ENCODE measurements at regions not wholly inside any gene's neighbourhood (a gene's known extent, or its start where the extent isn't known, plus 50 kb on each side); places are given as distances from the start of the nearest gene placed in this dataset.
A peak's percentile ranks its signal among the peaks of the same experiment; 100 is the strongest.

GRCh38 chr4:11597506-11597905, 168.8 kb upstream of the HS3ST1 start:
- no peak for DNase-seq (ENCODE audit: low spot score)

DNA sequence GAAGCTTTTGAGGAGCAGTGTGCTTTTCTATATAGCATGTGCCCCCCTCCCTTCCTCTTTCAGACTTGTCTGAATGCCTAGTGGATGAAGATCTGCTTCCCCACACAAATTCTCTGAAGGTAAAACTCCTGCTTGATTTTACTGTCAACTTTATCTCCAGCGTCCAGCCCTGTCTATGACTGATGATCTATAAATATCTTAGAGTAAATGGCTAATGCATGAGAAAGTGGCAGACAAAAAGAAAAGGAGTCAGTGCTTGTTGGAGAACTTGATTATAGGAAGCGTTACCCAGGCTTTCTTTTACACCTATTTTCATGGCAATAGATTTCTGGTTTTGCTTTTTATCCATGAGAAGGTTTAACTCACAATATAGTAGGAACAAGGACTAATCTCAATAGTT, 168.3 kb upstream of the HS3ST1 start:
- DNase-seq (ENCODE audit: low spot score): no peak

- DNase-seq (ENCODE audit: low spot score): no peak
Measured at GRCh38 chr4:11593576-11594116, 165.0 kb upstream of the HS3ST1 start.

DNA sequence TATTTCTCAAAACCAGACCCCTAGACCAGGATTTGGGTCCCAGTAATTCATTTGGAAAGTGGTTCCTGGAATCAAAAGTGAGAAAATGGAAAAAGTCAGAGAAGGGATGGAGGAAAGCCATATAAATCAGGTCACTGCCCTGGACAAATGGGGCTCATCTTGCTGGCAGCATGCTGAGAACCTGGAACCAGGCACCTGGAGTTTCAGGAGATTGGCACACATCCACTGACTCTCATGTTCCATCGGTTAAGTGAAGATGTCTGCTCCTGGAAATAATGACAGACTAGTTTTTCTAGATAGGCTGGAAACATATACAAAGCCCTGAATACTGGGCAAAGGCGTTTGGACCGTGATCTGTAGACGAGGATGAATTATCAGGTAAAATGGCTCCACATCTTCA, 163.6 kb upstream of the HS3ST1 start:
- no peak for DNase-seq (ENCODE audit: low spot score)

- DNase-seq (ENCODE audit: low spot score): no peak
Measured at GRCh38 chr4:11590132-11590531, 161.4 kb upstream of the HS3ST1 start.

DNA sequence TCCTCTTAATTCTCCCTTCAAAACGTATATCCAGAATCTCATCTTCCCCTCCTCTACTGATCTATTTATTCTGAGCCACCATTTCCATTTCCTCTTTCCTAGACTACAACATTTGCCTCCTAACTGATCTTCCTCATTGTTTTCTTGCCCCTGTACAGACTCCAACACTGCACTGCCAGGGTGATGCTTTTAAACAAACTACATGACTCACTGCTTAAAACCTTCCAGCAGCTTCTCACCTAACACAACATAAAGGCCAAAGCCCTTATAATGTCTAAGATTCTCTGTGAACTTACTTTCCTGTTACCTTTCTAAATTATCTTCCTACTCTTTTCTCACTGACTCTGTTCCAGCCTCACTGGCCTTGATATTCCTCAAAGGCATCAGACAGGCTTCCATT, 161.0 kb upstream of the HS3ST1 start:
- no peak for DNase-seq (ENCODE audit: low spot score)

- DNase-seq (ENCODE audit: low spot score): no peak
Measured at GRCh38 chr4:11587797-11588196, 159.1 kb upstream of the HS3ST1 start.

GRCh38 chr4:11585506-11585905, 156.8 kb upstream of the HS3ST1 start:
- no peak for DNase-seq (ENCODE audit: low spot score)

DNA sequence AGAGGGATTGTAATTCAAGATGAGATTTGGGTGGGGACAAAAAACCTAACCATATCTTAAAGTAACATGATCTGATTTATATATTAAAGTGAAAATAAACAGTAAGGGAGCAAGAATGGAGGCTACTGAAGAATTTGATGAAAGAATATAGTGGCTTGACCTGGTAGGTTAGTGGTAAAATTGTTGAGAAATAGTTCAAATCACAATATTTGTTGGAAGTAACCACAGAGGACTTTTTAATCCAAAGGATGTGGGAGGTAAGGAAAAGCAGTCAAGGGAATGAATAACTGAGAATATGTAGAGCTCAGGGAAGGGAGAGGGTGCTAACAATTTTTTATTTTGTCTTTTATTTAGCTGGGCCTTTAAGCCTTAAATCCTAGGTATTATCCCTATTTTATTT, 139.8 kb upstream of the HS3ST1 start:
- no peak for DNase-seq (ENCODE audit: low spot score)

DNA sequence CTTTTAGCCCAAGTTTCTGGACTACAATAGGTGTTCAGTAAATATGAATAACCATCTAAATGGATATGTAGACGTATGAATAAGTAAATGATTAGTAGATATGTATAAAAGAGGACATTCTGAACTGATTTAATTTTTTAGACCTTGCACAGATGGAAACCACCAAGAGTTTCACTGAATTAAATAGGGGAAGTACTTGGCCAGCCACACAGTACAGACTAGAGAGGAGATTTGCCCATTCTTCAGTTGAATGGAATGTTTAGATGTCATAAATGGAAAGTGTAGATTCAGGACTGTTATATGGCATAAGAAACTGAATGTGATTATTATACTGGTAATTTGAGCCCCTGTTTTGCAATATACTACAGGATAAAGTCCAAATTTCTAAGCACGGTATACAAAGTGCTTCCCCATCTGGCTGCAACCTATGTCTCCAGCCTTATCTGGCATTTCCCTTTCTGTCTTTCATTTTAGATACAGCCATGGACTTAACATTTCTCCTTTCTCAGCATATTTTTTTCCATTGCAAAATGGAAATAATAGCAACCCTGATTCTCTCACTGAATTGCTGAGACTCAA, 137.8 kb upstream of the HS3ST1 start:
- no peak for DNase-seq (ENCODE audit: low spot score)

DNA sequence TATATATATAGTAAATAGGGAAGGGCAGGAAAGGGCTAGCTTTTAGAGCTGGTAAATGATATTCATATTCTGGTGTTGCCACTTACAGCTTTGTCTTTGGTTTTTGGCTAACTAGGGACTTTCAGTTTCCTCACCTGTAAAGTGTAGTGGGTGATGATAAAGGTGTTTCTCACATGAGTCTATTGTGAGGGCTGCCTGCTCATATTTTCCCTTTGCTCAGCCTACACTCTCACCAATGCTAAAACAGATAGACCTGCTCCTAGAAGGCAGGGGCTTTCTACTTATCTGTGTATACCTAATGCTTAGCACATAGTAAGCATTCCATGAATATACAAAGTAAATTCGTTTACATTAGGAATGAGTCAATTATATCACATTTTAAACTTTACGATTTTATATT, 137.2 kb upstream of the HS3ST1 start:
- DNase-seq (ENCODE audit: low spot score): no peak

DNA sequence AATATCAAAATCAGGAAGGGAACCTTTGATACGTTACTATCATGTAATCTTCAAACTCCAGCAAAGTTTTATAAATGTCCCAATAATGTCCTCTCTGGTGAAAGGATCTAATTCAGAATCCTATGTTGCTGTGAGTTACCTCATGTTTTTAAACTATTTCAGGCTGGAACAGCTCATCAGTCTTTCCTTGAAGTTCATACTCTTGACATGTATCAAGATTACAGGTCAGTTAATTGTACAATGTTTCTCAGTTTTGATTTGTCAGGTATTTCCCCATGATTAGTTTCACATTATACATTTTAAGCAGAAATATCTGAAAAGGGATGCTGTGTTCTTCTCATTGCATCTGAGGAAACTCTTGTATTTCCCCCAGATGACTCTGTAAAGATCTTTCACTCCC, 136.5 kb upstream of the HS3ST1 start:
- no peak for DNase-seq (ENCODE audit: low spot score)

GRCh38 chr4:11564021-11564420, 135.3 kb upstream of the HS3ST1 start:
- no peak for DNase-seq (ENCODE audit: low spot score)

- DNase-seq (ENCODE audit: low spot score): no peak
Measured at GRCh38 chr4:11549525-11549924, 120.8 kb upstream of the HS3ST1 start.

GRCh38 chr4:11548597-11549082, 119.9 kb upstream of the HS3ST1 start:
- no peak for DNase-seq (ENCODE audit: low spot score)

- DNase-seq (ENCODE audit: low spot score): no peak
Measured at GRCh38 chr4:11546391-11547175, 117.9 kb upstream of the HS3ST1 start.

DNA sequence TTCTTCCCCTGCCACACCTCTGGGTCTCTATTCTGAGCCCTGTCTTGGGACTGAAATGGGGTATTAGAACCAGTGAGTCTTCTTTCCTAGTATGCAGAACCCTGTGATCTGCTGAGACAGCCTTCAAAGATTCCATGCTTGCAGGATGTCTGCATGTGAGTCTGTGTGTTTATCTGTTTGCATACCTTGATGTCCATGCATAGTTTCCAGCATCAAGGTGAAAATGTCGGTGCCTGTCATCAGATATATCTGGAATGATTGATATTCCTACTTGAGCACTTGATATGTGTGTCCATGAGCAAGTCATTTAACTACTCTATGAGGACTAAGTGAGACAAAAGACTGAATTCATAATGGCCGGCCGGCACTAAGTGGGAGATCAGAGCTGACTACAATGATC, 117.0 kb upstream of the HS3ST1 start:
- no peak for DNase-seq (ENCODE audit: low spot score)

- no peak for DNase-seq (ENCODE audit: low spot score)
Measured at GRCh38 chr4:11544211-11544610, 115.5 kb upstream of the HS3ST1 start.

GRCh38 chr4:11543706-11544105, 115.0 kb upstream of the HS3ST1 start:
- DNase-seq (ENCODE audit: low spot score): peak; percentile 30

GRCh38 chr4:11542952-11543351, 114.3 kb upstream of the HS3ST1 start:
- no peak for DNase-seq (ENCODE audit: low spot score)

GRCh38 chr4:11537846-11538245, 109.2 kb upstream of the HS3ST1 start:
- no peak for DNase-seq (ENCODE audit: low spot score)

DNA sequence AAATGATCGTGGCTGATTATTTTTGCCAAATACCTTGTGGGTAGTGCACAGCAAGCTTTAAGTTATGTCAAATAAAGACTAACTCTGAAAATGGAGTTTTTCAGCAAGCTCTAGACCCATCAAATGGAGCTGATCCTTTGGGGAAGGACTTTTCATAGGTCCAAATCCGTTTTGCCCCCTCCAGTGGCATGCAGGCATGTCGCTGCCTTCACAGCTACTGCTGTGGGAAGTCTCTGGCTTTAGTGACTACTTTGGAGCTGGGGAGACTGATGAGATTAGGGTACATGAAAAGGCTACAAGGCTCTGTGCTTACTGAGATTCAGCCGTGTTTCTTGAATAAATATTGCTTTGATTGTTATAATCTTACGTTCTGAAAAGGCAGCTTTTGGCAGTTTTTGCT, 106.6 kb upstream of the HS3ST1 start:
- no peak for DNase-seq (ENCODE audit: low spot score)

GRCh38 chr4:11534623-11535302, 106.1 kb upstream of the HS3ST1 start:
- DNase-seq (ENCODE audit: low spot score): no peak

All from hepatic stellate cell (primary cell).